ELR (cell line): ENCODE measurements at regions not wholly inside any gene's neighbourhood (a gene's known extent, or its start where the extent isn't known, plus 50 kb on each side); places are given as distances from the start of the nearest gene placed in this dataset.
A peak's percentile ranks its signal among the peaks of the same experiment; 100 is the strongest.
"Not testable (repeated sequence)": the region's sequence is repeated elsewhere in the genome, so short reads cannot be mapped to it uniquely, and the experiment has no call there.

Source experiments
- DNase-seq: peaks from one replicate; pipeline ENCODE4 v3.0.0-alpha.2; 2015; ENCODE audit warnings: low read depth

GRCh38 chr6:49097664-49098063 is 365.4 kb downstream of the MMUT start:
- not testable (repeated sequence) for DNase-seq

GRCh38 chr6:49097116-49097515 is 365.9 kb downstream of the MMUT start:
- DNase-seq: no peak

GRCh38 chr6:49088631-49089030 is 374.4 kb downstream of the MMUT start:
- DNase-seq: no peak

GRCh38 chr6:49087369-49087768 is 375.7 kb downstream of the MMUT start:
- DNase-seq: no peak

GRCh38 chr6:49082611-49083010 is 380.4 kb downstream of the MMUT start:
- peak; percentile 41 for DNase-seq

GRCh38 chr6:49072885-49073620 is 390.0 kb downstream of the MMUT start:
- DNase-seq: no peak

GRCh38 chr6:49072146-49072545 is 390.9 kb downstream of the MMUT start:
- DNase-seq: no peak

- DNase-seq: no peak
These were observed 392.6 kb downstream of the MMUT start for GRCh38 chr6:49070411-49070810.

GRCh38 chr6:49054311-49054710 is 408.7 kb downstream of the MMUT start:
- DNase-seq: peak; percentile 27

GRCh38 chr6:49052901-49053300 is 410.2 kb downstream of the MMUT start:
- peak; percentile 10 for DNase-seq

GRCh38 chr6:49051281-49051680 is 411.8 kb downstream of the MMUT start:
- DNase-seq: no peak

- DNase-seq: no peak
These were observed 412.5 kb downstream of the MMUT start for GRCh38 chr6:49050584-49050983.

- no peak for DNase-seq
These were observed 424.7 kb downstream of the MMUT start for GRCh38 chr6:49038294-49038822.

- peak; percentile 21 for DNase-seq
These were observed 432.6 kb downstream of the MMUT start for GRCh38 chr6:49030251-49031020.

GRCh38 chr6:49027644-49028043 is 435.4 kb downstream of the MMUT start:
- no peak for DNase-seq

GRCh38 chr6:49025273-49026240 is 437.5 kb downstream of the MMUT start:
- no peak for DNase-seq

- DNase-seq: no peak
These were observed 458.3 kb downstream of the MMUT start for GRCh38 chr6:49004801-49005200.

GRCh38 chr6:49003348-49003747 is 459.7 kb downstream of the MMUT start:
- DNase-seq: no peak

GRCh38 chr6:49001856-49002541 is 461.1 kb downstream of the MMUT start:
- DNase-seq: peak; percentile 50

GRCh38 chr6:48998574-48998973 is 464.5 kb downstream of the MMUT start:
- DNase-seq: no peak

GRCh38 chr6:48996461-48997119 is 466.5 kb downstream of the MMUT start:
- DNase-seq: no peak
